ENCODE measurements at regions not wholly inside any gene's neighbourhood (a gene's known extent, or its start where the extent isn't known, plus 50 kb on each side); places are given as distances from the start of the nearest gene placed in this dataset.

GRCh38 chr10:25682203-25682851, 251.7 kb upstream of the MYO3A start:
- TF ChIP-seq CTCF (IDR thresholded peaks at IDR 0.05) (no peak), POLR2A (IDR thresholded peaks at IDR 0.05) (no peak)
